HCT116 (cell line): ENCODE measurements at regions not wholly inside any gene's neighbourhood (a gene's known extent, or its start where the extent isn't known, plus 50 kb on each side); places are given as distances from the start of the nearest gene placed in this dataset.

Source experiments
- ATAC-seq: fragments of 200-7000 bp; cut with Tn5 transposase; 2 replicates; pipeline ENCODE4 v1.9.1; 2020; ENCODE audit warnings: mild to moderate bottlenecking, moderate library complexity
- BruUV-seq: library from RNA; stranded (reverse); fragments of 400-500 nt; replicated peaks from 2 replicates; lab custom pipeline; 2021; lab: Mats Ljungman, UMichigan
- CTCF ChIA-PET: fragments of 300-600 bp; sonication (Branson Sonifier 250); formaldehyde crosslinking; loops from one replicate; lab custom pipeline; 2021; ENCODE audit warnings: antibody characterized with exemption; lab: Charles Lee
- POLR2A ChIA-PET: fragments of 300-600, 350-600 bp; sonication (Branson Sonifier 250); formaldehyde crosslinking; loops from one replicate; lab custom pipeline; 2021; ENCODE audit warnings: antibody characterized with exemption; lab: Charles Lee
- RAD21 ChIA-PET, 2 experiments: fragments of 300-600 bp; sonication (Branson Sonifier 250); formaldehyde crosslinking; loops; one replicate each; lab custom pipeline; 2023; ENCODE audit warnings: low total read pairs in 2 of 2; ENCODE audit not compliant: uncharacterized antibody in 2 of 2, unreplicated experiment in 2 of 2, low non-redundant PET in 1 of 2; lab: Charles Lee
- DNase-seq: peaks from one replicate; pipeline ENCODE4 v3.0.0-alpha.2; 2010; ENCODE audit warnings: low read depth, low spot score
- H2AFZ ChIP-seq: fragments of 200-600 bp; shearing (Covaris generic), sonication (generic); 2 replicates; pipeline ENCODE4 v1.6.1; 2017; ENCODE audit warnings: low read depth, mixed run types, mixed read lengths, antibody characterized with exemption, low read length; ENCODE audit not compliant: poor library complexity, severe bottlenecking
- H3K27ac ChIP-seq: 2 replicates; pipeline ENCODE4 v1.5.1; 2012; ENCODE audit warnings: low read depth, low read length
- H3K27me3 ChIP-seq: fragments of 200-600 bp; sonication (generic); 2 replicates; pipeline ENCODE4 v1.6.1; 2016; ENCODE audit warnings: mixed run types, low read length, mixed read lengths; ENCODE audit not compliant: insufficient read depth
- H3K36me3 ChIP-seq, 2 experiments: fragments of 200-500 bp in 1 of 2; fragments of 200-600 bp in 1 of 2; sonication (Bioruptor generic) in 1 of 2; sonication (generic) in 1 of 2; 2 replicates each; pipeline versions ENCODE4 v1.5.1 to v1.6.1; 2014 to 2016; ENCODE audit warnings: low read length in 2 of 2, inconsistent platforms in 1 of 2, mixed read lengths in 1 of 2, mixed run types in 1 of 2; ENCODE audit not compliant: insufficient read depth in 2 of 2, control insufficient read depth in 1 of 2
- H3K4me1 ChIP-seq, 2 experiments: fragments of 200-600 bp in 1 of 2; sonication (generic) in 1 of 2; 2 replicates each; pipeline versions ENCODE4 v1.5.1 to v1.6.1; 2012 to 2017; ENCODE audit warnings: low read length in 2 of 2, inconsistent platforms in 1 of 2, mild to moderate bottlenecking in 1 of 2, mixed read lengths in 1 of 2, mixed run types in 1 of 2, moderate library complexity in 1 of 2; ENCODE audit not compliant: insufficient read depth in 2 of 2, control insufficient read depth in 1 of 2
- H3K4me2 ChIP-seq: fragments of 200-600 bp; sonication (generic); 2 replicates; pipeline ENCODE4 v1.6.1; 2017; ENCODE audit warnings: mixed run types, low read length, mixed read lengths
- H3K4me3 ChIP-seq, 2 experiments: fragments of 200-600 bp in 1 of 2; sonication (generic) in 1 of 2; replicated peaks in 1 of 2; 2 replicates each; pipeline ENCODE4 v1.5.1; 2011 to 2016; ENCODE audit warnings: low read length in 2 of 2, control low read depth in 1 of 2, low read depth in 1 of 2, mild to moderate bottlenecking in 1 of 2, mixed read lengths in 1 of 2, mixed run types in 1 of 2
- H3K79me2 ChIP-seq: fragments of 200-600 bp; sonication (generic); 2 replicates; pipeline ENCODE4 v1.6.1; 2017; ENCODE audit warnings: mild to moderate bottlenecking, mixed run types, low read length, moderate library complexity, mixed read lengths; ENCODE audit not compliant: insufficient read depth
- H3K9ac ChIP-seq: fragments of 200-600 bp; sonication (generic); 2 replicates; pipeline ENCODE4 v1.6.1; 2016; ENCODE audit warnings: low read length, mixed read lengths
- H3K9me2 ChIP-seq: fragments of 200-600 bp; sonication (generic), shearing (Covaris generic); 2 replicates; pipeline ENCODE4 v1.6.1; 2017; ENCODE audit warnings: mixed run types, mild to moderate bottlenecking, moderate library complexity; ENCODE audit not compliant: insufficient read depth
- H3K9me3 ChIP-seq, 2 experiments: fragments of 200-500 bp in 1 of 2; fragments of 200-600 bp in 1 of 2; sonication (Bioruptor generic) in 1 of 2; sonication (generic) in 1 of 2; 2 replicates each; pipeline ENCODE4 v1.6.1; 2014 to 2017; ENCODE audit warnings: low read length in 2 of 2, mixed read lengths in 2 of 2, inconsistent platforms in 1 of 2, low read depth in 1 of 2, mild to moderate bottlenecking in 1 of 2, mixed run types in 1 of 2, moderate library complexity in 1 of 2; ENCODE audit not compliant: control insufficient read depth in 1 of 2, insufficient read depth in 1 of 2
- H4K20me1 ChIP-seq: fragments of 200-600 bp; sonication (generic), shearing (Covaris generic); 2 replicates; pipeline ENCODE4 v1.6.1; 2017; ENCODE audit warnings: mixed run types, mild to moderate bottlenecking, moderate library complexity; ENCODE audit not compliant: insufficient read depth
- CBX3 ChIP-seq: IDR thresholded peaks from 2 replicates; pipeline ENCODE4 v1.6.1; 2012; ENCODE audit warnings: low read depth
- CEBPB ChIP-seq: IDR thresholded peaks from 2 replicates; pipeline ENCODE4 v1.6.1; 2012; ENCODE audit warnings: low read depth
- EZH2 ChIP-seq: fragments of 200-600 bp; sonication (generic); IDR thresholded peaks from 2 replicates; pipeline ENCODE4 v1.6.1; 2017; ENCODE audit warnings: antibody characterized with exemption, mixed run types
- EZH2phosphoT487 ChIP-seq: fragments of 200-600 bp; IDR thresholded peaks from 2 replicates; pipeline ENCODE4 v1.6.1; 2018; ENCODE audit warnings: antibody characterized with exemption, borderline replicate concordance
- FOSL1 ChIP-seq: IDR thresholded peaks from 2 replicates; pipeline ENCODE4 v1.6.1; 2012; ENCODE audit warnings: low read depth
- JUND ChIP-seq: IDR thresholded peaks from 2 replicates; pipeline ENCODE4 v1.6.1; 2012
- POLR2A ChIP-seq: IDR thresholded peaks from 2 replicates; pipeline ENCODE4 v1.7.0; 2011; ENCODE audit warnings: borderline replicate concordance; ENCODE audit not compliant: insufficient read depth, insufficient read length; ENCODE audit errors: extremely low read depth
- POLR2AphosphoS5 ChIP-seq: IDR thresholded peaks from 2 replicates; pipeline ENCODE4 v1.6.1; 2011; ENCODE audit warnings: mild to moderate bottlenecking, low read depth, low read length, moderate library complexity
- RAD21 ChIP-seq: IDR thresholded peaks from 2 replicates; pipeline ENCODE4 v1.6.1; 2012; ENCODE audit warnings: low read depth, mild to moderate bottlenecking
- SIN3A ChIP-seq: IDR thresholded peaks from 2 replicates; pipeline ENCODE4 v1.6.1; 2012; ENCODE audit warnings: low read depth
- SP1 ChIP-seq: IDR thresholded peaks from 2 replicates; pipeline ENCODE4 v1.6.1; 2012; ENCODE audit warnings: low read depth
- SRF ChIP-seq: IDR thresholded peaks from 2 replicates; pipeline ENCODE4 v1.6.1; 2012; ENCODE audit warnings: low read depth
- ZFX ChIP-seq: fragments of 450-650 bp; IDR thresholded peaks from 2 replicates; pipeline ENCODE4 v1.6.1; 2017
- ZNF274 ChIP-seq: fragments of 200-500 bp; sonication (Bioruptor generic); IDR thresholded peaks from 2 replicates; pipeline ENCODE4 v1.6.1; 2014; ENCODE audit warnings: mild to moderate bottlenecking, low read depth, low read length, inconsistent platforms
- intact Hi-C: fragments of 100-400 bp; cut with micrococcal nuclease; formaldehyde crosslinking; loops from 2 replicates; pipeline ENCODE4 v1.10.0; 2022
- TF ChIP-seq, protein P1 (sequence below), 3 experiments: fragments of 200-600 bp in 1 of 3; sonication (generic) in 1 of 3; IDR thresholded peaks in 2 of 3; conservative IDR thresholded peaks in 1 of 3; 2 replicates each; pipeline ENCODE4 v1.5.1; 2012 to 2017; ENCODE audit warnings: low read depth in 2 of 3, low read length in 2 of 3, antibody characterized with exemption in 1 of 3, borderline replicate concordance in 1 of 3, control low read depth in 1 of 3, mild to moderate bottlenecking in 1 of 3, mixed read lengths in 1 of 3, mixed run types in 1 of 3, moderate library complexity in 1 of 3; ENCODE audit not compliant: insufficient read depth in 1 of 3
- TF ChIP-seq, protein P2 (sequence below): IDR thresholded peaks from 2 replicates; pipeline ENCODE4 v1.6.1; 2012; ENCODE audit warnings: low read depth
- TF ChIP-seq, protein P3 (sequence below): IDR thresholded peaks from 2 replicates; pipeline ENCODE4 v1.6.1; 2012
- TF ChIP-seq, protein P4 (sequence below): IDR thresholded peaks from 2 replicates; pipeline ENCODE4 v1.6.1; 2012

DNA sequence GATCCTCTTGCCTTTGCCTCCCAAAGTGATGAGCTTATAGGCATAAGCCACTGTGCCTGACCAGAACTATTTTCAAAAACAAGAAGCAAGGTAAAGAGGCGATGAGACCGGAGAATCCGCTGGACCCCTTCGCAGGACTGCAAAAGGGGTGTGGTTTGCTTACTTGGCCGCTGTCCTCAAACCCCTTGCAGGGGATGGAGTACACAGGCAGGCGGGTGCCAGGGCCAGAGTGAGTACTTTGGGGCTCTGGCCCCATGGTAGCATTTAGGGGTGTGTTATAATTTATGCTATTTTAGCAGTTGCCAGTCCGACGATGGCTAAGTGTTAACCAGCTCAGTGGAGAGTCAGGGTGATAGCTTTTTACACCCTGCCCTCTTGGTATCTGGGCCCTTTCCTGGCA is 1454.9 kb downstream of the HACE1 start (continued):
- TF ChIP-seq RAD21 (no peak), SP1 (no peak), POLR2A (no peak), POLR2AphosphoS5 (no peak)
- TF ChIP-seq, protein P1, sequence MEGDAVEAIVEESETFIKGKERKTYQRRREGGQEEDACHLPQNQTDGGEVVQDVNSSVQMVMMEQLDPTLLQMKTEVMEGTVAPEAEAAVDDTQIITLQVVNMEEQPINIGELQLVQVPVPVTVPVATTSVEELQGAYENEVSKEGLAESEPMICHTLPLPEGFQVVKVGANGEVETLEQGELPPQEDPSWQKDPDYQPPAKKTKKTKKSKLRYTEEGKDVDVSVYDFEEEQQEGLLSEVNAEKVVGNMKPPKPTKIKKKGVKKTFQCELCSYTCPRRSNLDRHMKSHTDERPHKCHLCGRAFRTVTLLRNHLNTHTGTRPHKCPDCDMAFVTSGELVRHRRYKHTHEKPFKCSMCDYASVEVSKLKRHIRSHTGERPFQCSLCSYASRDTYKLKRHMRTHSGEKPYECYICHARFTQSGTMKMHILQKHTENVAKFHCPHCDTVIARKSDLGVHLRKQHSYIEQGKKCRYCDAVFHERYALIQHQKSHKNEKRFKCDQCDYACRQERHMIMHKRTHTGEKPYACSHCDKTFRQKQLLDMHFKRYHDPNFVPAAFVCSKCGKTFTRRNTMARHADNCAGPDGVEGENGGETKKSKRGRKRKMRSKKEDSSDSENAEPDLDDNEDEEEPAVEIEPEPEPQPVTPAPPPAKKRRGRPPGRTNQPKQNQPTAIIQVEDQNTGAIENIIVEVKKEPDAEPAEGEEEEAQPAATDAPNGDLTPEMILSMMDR (IDR thresholded peaks at IDR 0.05 in 2 of 3, conservative IDR thresholded peaks at IDR 0.05 in 1 of 3; ENCODE audit: borderline replicate concordance in 1 of 3, insufficient read depth in 1 of 3, low read depth in 2 of 3, low read length in 2 of 3) = no peak

DNA sequence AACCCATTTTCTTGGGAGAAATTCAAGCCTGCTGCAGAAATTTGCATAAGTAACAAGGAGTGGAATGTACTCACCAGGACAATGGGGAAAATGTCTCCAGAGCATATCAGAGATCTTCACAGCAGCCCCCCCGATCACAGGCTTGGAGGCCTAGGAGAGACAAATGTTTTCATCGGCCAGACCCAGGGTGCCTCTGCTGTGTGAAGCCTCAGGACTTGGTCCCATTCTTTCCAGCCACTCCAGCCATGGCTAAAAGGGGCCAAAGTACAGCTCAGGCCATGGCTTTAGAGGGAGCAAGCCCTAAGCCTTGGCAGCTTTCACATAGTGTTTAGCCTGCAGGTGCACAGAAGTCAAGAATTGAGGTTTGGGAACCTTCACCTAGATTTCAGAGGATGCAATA is 1463.0 kb downstream of the HACE1 start:
- no peak overlapping the region for H3K4me2 ChIP-seq
- POLR2A ChIA-PET = no interaction called here
- no peak overlapping the region for H3K4me3 ChIP-seq
- BruUV-seq = no TSS peak
- H3K79me2 ChIP-seq = no peaks in the 10 kb centered on the region
- H3K27ac ChIP-seq = no peak overlapping the region
- CTCF ChIA-PET = no interaction called here
- intact Hi-C loops = no loop called here
- no peak overlapping the region for H2AFZ ChIP-seq
- no peaks in the 10 kb centered on the region for H3K36me3 ChIP-seq
- H3K27me3 ChIP-seq = no peaks in the 10 kb centered on the region
- H3K4me1 ChIP-seq = no peaks in the 10 kb centered on the region
- TF ChIP-seq, protein P1 (IDR thresholded peaks at IDR 0.05 in 2 of 3, conservative IDR thresholded peaks at IDR 0.05 in 1 of 3; ENCODE audit: borderline replicate concordance in 1 of 3, insufficient read depth in 1 of 3, low read depth in 2 of 3, low read length in 2 of 3) = no peak
- TF ChIP-seq, protein P2, sequence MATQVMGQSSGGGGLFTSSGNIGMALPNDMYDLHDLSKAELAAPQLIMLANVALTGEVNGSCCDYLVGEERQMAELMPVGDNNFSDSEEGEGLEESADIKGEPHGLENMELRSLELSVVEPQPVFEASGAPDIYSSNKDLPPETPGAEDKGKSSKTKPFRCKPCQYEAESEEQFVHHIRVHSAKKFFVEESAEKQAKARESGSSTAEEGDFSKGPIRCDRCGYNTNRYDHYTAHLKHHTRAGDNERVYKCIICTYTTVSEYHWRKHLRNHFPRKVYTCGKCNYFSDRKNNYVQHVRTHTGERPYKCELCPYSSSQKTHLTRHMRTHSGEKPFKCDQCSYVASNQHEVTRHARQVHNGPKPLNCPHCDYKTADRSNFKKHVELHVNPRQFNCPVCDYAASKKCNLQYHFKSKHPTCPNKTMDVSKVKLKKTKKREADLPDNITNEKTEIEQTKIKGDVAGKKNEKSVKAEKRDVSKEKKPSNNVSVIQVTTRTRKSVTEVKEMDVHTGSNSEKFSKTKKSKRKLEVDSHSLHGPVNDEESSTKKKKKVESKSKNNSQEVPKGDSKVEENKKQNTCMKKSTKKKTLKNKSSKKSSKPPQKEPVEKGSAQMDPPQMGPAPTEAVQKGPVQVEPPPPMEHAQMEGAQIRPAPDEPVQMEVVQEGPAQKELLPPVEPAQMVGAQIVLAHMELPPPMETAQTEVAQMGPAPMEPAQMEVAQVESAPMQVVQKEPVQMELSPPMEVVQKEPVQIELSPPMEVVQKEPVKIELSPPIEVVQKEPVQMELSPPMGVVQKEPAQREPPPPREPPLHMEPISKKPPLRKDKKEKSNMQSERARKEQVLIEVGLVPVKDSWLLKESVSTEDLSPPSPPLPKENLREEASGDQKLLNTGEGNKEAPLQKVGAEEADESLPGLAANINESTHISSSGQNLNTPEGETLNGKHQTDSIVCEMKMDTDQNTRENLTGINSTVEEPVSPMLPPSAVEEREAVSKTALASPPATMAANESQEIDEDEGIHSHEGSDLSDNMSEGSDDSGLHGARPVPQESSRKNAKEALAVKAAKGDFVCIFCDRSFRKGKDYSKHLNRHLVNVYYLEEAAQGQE = no peak
- TF ChIP-seq SP1 = no peak
- no peak for TF ChIP-seq FOSL1
- TF ChIP-seq, protein P3, sequence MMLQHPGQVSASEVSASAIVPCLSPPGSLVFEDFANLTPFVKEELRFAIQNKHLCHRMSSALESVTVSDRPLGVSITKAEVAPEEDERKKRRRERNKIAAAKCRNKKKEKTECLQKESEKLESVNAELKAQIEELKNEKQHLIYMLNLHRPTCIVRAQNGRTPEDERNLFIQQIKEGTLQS = no peak
- no peak for TF ChIP-seq EZH2
- TF ChIP-seq RAD21 = no peak
- no peak for TF ChIP-seq EZH2phosphoT487
- no peak for TF ChIP-seq JUND
- no peak for TF ChIP-seq SIN3A
- TF ChIP-seq ZNF274 = no peak
- TF ChIP-seq ZFX = no peak
- no peak for TF ChIP-seq CBX3
- TF ChIP-seq, protein P4, sequence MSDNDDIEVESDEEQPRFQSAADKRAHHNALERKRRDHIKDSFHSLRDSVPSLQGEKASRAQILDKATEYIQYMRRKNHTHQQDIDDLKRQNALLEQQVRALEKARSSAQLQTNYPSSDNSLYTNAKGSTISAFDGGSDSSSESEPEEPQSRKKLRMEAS = no peak
- TF ChIP-seq SRF = no peak
- TF ChIP-seq CEBPB = no peak
- H3K9me3 ChIP-seq = peaks cover 0 to 3% of the 10 kb centered on the region in 2 experiments; a peak in 1 of 4 replicates
- no peaks in the 10 kb centered on the region for H3K9me2 ChIP-seq
- no peak for DNase-seq
- no peak overlapping the region for H3K9ac ChIP-seq
- RAD21 ChIA-PET = no interaction called here
- no peak for ATAC-seq
- no peaks in the 10 kb centered on the region for H4K20me1 ChIP-seq
